HFFc6 (cell line): ENCODE measurements at regions not wholly inside any gene's neighbourhood (a gene's known extent, or its start where the extent isn't known, plus 50 kb on each side); places are given as distances from the start of the nearest gene placed in this dataset.

Experiments
- DNase-seq: peaks from one replicate; pipeline ENCODE4 v3.0.0-alpha.2; 2018
- H3K27ac Mint-ChIP-seq: 2 replicates; pipeline ENCODE4 v1.8.0; 2020; ENCODE audit warnings: mild to moderate bottlenecking, mixed read lengths
- H3K27me3 Mint-ChIP-seq: 2 replicates; pipeline ENCODE4 v1.8.0; 2021; ENCODE audit warnings: mild to moderate bottlenecking, moderate library complexity, mixed read lengths; ENCODE audit not compliant: insufficient read depth
- H3K36me3 Mint-ChIP-seq: 2 replicates; pipeline ENCODE4 v1.8.0; 2021; ENCODE audit warnings: low read depth, mixed read lengths
- H3K4me1 Mint-ChIP-seq: 2 replicates; pipeline ENCODE4 v1.8.0; 2020; ENCODE audit warnings: low read depth, mixed read lengths
- H3K4me3 Mint-ChIP-seq: 2 replicates; pipeline ENCODE4 v1.8.0; 2020; ENCODE audit warnings: mild to moderate bottlenecking, moderate library complexity, mixed read lengths
- H3K9me3 Mint-ChIP-seq: 2 replicates; pipeline ENCODE4 v1.8.0; 2020; ENCODE audit warnings: mild to moderate bottlenecking, mixed read lengths
- TF ChIP-seq, protein P1 (sequence below): fragments of 200-600 bp; sonication (generic); IDR thresholded peaks from 2 replicates; pipeline ENCODE4 v1.5.0; 2021; ENCODE audit warnings: antibody characterized with exemption, mild to moderate bottlenecking

DNA sequence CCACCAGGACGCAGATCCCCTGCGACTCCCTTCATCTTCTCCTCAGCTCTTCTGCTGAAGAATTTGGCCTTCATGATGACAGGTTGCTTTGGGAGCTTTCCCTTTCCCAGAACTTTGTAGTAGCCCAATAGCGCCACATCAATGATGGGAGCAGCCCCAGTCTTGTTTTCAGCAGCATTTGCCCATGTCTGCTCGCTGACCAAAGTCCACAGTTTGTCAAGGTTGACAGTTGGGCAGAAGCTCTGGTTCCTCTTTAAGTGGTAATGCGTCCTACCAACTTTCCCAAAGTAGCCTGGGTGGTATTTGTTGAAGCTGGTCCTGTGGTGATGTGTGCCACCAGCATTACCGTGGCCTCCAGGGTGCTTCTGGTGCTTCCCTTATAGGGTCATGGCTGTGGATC lies 62.2 kb downstream of the GCNT4 start:
- Mint-ChIP-seq H3K9me3 (peaks cover 3% of the 10 kb centered on the region; the same call in 1 of the 2 replicates), H3K4me1 (no peaks in the 10 kb centered on the region), H3K27me3 (peaks cover 4% of the 10 kb centered on the region), H3K36me3 (no peaks in the 10 kb centered on the region), H3K27ac (no peak overlapping the region), H3K4me3 (no peak overlapping the region)
- TF ChIP-seq, protein P1, sequence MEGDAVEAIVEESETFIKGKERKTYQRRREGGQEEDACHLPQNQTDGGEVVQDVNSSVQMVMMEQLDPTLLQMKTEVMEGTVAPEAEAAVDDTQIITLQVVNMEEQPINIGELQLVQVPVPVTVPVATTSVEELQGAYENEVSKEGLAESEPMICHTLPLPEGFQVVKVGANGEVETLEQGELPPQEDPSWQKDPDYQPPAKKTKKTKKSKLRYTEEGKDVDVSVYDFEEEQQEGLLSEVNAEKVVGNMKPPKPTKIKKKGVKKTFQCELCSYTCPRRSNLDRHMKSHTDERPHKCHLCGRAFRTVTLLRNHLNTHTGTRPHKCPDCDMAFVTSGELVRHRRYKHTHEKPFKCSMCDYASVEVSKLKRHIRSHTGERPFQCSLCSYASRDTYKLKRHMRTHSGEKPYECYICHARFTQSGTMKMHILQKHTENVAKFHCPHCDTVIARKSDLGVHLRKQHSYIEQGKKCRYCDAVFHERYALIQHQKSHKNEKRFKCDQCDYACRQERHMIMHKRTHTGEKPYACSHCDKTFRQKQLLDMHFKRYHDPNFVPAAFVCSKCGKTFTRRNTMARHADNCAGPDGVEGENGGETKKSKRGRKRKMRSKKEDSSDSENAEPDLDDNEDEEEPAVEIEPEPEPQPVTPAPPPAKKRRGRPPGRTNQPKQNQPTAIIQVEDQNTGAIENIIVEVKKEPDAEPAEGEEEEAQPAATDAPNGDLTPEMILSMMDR = no peak
- DNase-seq = no peak

- Mint-ChIP-seq H3K36me3 (no peaks in the 10 kb centered on the region), H3K4me1 (no peaks in the 10 kb centered on the region), H3K9me3 (peaks cover 3% of the 10 kb centered on the region; the same call in 1 of the 2 replicates), H3K27me3 (peaks cover 6% of the 10 kb centered on the region), H3K27ac (no peak overlapping the region), H3K4me3 (no peak overlapping the region)
- TF ChIP-seq, protein P1 = peak; percentile 51
- no peak for DNase-seq
These were observed 63.9 kb downstream of the GCNT4 start for GRCh38 chr5:74988273-74988983.

GRCh38 chr5:74978345-74978744 lies 74.0 kb downstream of the GCNT4 start:
- peaks cover 8% of the 10 kb centered on the region for H3K9me3 Mint-ChIP-seq
- no peak for DNase-seq
- H3K4me3 Mint-ChIP-seq = no peak overlapping the region
- peaks cover 9% of the 10 kb centered on the region for H3K36me3 Mint-ChIP-seq
- no peak overlapping the region for H3K27ac Mint-ChIP-seq
- no peaks in the 10 kb centered on the region for H3K4me1 Mint-ChIP-seq
- TF ChIP-seq, protein P1 = no peak
- no peaks in the 10 kb centered on the region; the same call in 1 of the 2 replicates for H3K27me3 Mint-ChIP-seq

- H3K27me3 Mint-ChIP-seq = no peaks in the 10 kb centered on the region; the same call in 1 of the 2 replicates
- no peak for DNase-seq
- H3K4me3 Mint-ChIP-seq = no peak overlapping the region
- no peak overlapping the region for H3K27ac Mint-ChIP-seq
- no peaks in the 10 kb centered on the region for H3K4me1 Mint-ChIP-seq
- H3K9me3 Mint-ChIP-seq = peaks cover 8% of the 10 kb centered on the region
- TF ChIP-seq, protein P1 = no peak
- peaks cover 9% of the 10 kb centered on the region for H3K36me3 Mint-ChIP-seq
These were observed 74.9 kb downstream of the GCNT4 start for GRCh38 chr5:74977471-74977870.

- no peak overlapping the region for H3K27ac Mint-ChIP-seq
- TF ChIP-seq, protein P1 = no peak
- no peak for DNase-seq
These were observed 75.7 kb downstream of the GCNT4 start for GRCh38 chr5:74976651-74977050.

More at GRCh38 chr5:74976651-74977050, 75.7 kb downstream of the GCNT4 start:
- no peak overlapping the region for H3K4me3 Mint-ChIP-seq
- no peaks in the 10 kb centered on the region for H3K4me1 Mint-ChIP-seq
- H3K27me3 Mint-ChIP-seq = no peaks in the 10 kb centered on the region; the same call in 1 of the 2 replicates
- peaks cover 11% of the 10 kb centered on the region for H3K9me3 Mint-ChIP-seq
- H3K36me3 Mint-ChIP-seq = peaks cover 9% of the 10 kb centered on the region
